HUES48 (cell line): ENCODE measurements at regions not wholly inside any gene's neighbourhood (a gene's known extent, or its start where the extent isn't known, plus 50 kb on each side); places are given as distances from the start of the nearest gene placed in this dataset.

ENCODE experiments used
- H3K27ac ChIP-seq: one replicate; pipeline ENCODE4 v1.7.0; 2013; ENCODE audit warnings: low read depth, low read length, inconsistent platforms
- H3K27me3 ChIP-seq: 2 replicates; pipeline ENCODE4 v1.6.1; 2013; ENCODE audit warnings: mild to moderate bottlenecking, low read length; ENCODE audit not compliant: control insufficient read depth, insufficient read depth
- H3K36me3 ChIP-seq: 2 replicates; pipeline ENCODE4 v1.6.1; 2013; ENCODE audit warnings: low read length; ENCODE audit not compliant: control insufficient read depth, insufficient read depth
- H3K4me1 ChIP-seq: 2 replicates; pipeline ENCODE4 v1.6.1; 2013; ENCODE audit warnings: mild to moderate bottlenecking, low read length; ENCODE audit not compliant: control insufficient read depth, insufficient read depth
- H3K4me3 ChIP-seq: 2 replicates; pipeline ENCODE4 v1.5.1; 2013; ENCODE audit warnings: mild to moderate bottlenecking, low read depth, low read length
- H3K9ac ChIP-seq: 2 replicates; pipeline ENCODE4 v1.6.1; 2013; ENCODE audit warnings: mild to moderate bottlenecking, low read depth, low read length, moderate library complexity
- H3K9me3 ChIP-seq: 2 replicates; pipeline ENCODE4 v1.6.1; 2013; ENCODE audit warnings: low read length; ENCODE audit not compliant: control insufficient read depth, insufficient read depth

GRCh38 chr12:116454076-116454475, 105.1 kb upstream of the MAP1LC3B2 start:
- no peak overlapping the region for H3K9ac ChIP-seq
- no peaks in the 10 kb centered on the region for H3K9me3 ChIP-seq
- H3K4me1 ChIP-seq = peaks cover 20% of the 10 kb centered on the region
- no peaks in the 10 kb centered on the region for H3K36me3 ChIP-seq
- H3K27me3 ChIP-seq = no peaks in the 10 kb centered on the region
- no peak overlapping the region for H3K4me3 ChIP-seq
- H3K27ac ChIP-seq = no peak overlapping the region

DNA sequence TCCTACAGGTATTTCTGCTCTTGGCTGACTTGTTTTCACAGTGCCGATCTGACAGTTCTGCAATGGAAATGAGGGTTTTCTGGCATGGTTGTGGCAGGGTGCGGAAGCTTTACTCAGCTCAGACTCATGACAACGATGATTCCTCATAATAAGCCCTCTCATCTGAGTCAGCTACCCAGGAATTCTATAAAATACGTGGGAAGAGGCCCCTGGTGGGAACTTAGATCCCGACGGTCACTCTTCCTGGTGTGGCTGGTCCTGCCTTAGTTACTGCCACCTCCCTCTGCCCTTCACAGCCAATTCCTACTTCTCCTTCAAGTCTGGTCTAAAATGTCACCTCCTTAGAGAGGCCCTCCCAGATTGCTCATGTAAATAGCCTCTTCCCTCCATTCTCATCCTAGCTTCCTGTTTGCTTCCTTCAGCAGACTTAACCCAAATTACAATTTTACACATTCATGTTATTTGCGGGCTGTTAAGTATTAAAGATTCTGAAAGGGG, 104.2 kb upstream of the MAP1LC3B2 start:
- no peaks in the 10 kb centered on the region for H3K27me3 ChIP-seq
- 0 out of 2 replicates have a peak overlapping the region, but pooled peaks have one; percentile 18 for H3K9ac ChIP-seq
- H3K4me3 ChIP-seq = no peak overlapping the region
- H3K27ac ChIP-seq = peak overlapping the region; percentile 59
- peaks cover 20% of the 10 kb centered on the region for H3K4me1 ChIP-seq
- H3K9me3 ChIP-seq = no peaks in the 10 kb centered on the region
- H3K36me3 ChIP-seq = no peaks in the 10 kb centered on the region

DNA sequence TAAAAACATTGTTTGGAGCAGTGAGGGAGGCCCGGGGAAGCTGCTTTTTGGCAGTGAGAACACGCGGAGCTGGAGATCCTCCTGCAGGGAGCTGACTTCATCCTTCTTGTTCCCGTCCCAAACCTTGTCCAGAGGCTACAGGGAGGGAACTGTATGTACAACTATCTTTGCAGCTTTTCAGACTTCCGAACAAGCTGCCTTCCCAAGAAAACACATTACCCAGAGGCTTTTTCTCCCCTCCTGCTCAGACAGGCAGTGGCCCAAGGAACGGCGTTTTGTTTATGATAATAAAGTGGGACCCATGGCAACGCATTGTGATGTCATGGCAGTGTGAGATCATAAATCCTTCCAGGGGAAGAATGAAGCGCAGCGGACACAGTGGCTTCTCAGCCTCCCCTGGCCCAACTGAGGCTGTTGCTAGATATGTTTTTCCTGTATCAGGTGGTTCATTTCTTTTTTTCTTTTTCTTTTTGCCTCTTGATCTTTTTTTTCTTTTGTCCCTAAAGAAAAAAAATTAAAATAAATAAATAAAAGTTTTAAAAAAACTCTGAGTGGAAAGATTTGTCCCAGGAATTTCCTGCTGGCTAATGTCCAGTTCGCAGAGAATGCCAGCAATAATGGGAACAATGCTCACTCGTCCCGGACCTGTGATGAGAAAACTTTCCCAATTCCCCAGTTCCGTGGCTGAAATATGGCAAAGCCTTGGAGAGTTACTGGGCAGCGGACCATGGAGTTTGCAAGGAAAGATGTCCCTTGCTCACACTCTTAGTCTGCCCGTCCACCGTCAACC, 103.4 kb upstream of the MAP1LC3B2 start:
- no peaks in the 10 kb centered on the region for H3K9me3 ChIP-seq
- H3K27ac ChIP-seq = peak overlapping the region; percentile 59
- no peaks in the 10 kb centered on the region for H3K36me3 ChIP-seq
- H3K27me3 ChIP-seq = no peaks in the 10 kb centered on the region
- 0 out of 2 replicates have a peak overlapping the region, but pooled peaks have one; percentile 18 for H3K9ac ChIP-seq
- H3K4me1 ChIP-seq = peaks cover 20% of the 10 kb centered on the region
- H3K4me3 ChIP-seq = no peak overlapping the region

GRCh38 chr12:116456330-116457082, 102.7 kb upstream of the MAP1LC3B2 start:
- H3K4me3 ChIP-seq = no peak overlapping the region
- H3K9ac ChIP-seq = 0 out of 2 replicates have a peak overlapping the region, but pooled peaks have one; percentile 26
- H3K36me3 ChIP-seq = no peaks in the 10 kb centered on the region
- H3K9me3 ChIP-seq = no peaks in the 10 kb centered on the region
- H3K27ac ChIP-seq = no peak overlapping the region
- peaks cover 20% of the 10 kb centered on the region for H3K4me1 ChIP-seq
- H3K27me3 ChIP-seq = no peaks in the 10 kb centered on the region

GRCh38 chr12:116458492-116458891, 100.7 kb upstream of the MAP1LC3B2 start:
- no peaks in the 10 kb centered on the region for H3K27me3 ChIP-seq
- H3K27ac ChIP-seq = no peak overlapping the region
- H3K4me3 ChIP-seq = no peak overlapping the region
- H3K9ac ChIP-seq = no peak overlapping the region
- H3K36me3 ChIP-seq = no peaks in the 10 kb centered on the region
- peaks cover 20% of the 10 kb centered on the region for H3K4me1 ChIP-seq
- H3K9me3 ChIP-seq = no peaks in the 10 kb centered on the region

DNA sequence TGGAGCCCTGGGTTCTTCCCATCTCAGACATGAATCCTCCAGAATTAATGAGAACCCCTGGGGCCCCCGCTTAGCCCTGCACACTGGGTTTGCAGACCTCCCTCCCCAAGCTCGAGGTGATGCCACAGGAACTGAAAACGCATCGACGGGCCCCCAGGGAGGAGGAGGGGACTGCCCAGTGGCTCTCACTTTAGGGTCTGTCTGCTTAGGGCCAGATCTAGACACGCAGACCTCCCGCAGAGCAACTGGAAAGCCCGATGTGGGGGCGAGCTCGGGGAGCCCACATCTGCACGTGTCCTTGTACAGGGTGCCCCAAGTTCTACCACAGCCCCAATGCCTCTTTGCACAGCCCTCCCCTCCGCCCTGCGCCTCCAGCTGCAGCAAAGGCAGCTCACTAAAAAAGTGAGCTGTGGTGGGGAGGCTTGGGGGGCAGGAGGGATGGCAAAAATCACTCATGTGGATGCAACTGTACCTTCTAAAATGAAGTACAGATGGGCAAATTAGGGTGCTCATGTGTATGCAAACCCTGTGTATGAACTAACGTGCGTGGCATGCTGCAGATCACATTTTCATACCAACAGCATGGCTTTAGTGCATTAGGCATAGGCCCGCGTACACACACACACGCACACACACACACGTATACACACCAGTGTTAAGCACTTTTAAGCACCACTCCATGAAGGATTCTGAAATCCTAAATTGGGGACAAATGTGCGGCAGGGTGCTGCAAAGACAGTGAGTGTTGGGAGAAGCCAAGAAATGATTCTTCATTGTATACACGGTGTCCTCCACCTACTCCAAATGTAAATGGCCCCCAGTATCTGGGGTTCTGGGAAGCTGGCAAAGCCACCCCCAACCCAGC, 99.9 kb upstream of the MAP1LC3B2 start:
- peaks cover 20% of the 10 kb centered on the region for H3K4me1 ChIP-seq

DNA sequence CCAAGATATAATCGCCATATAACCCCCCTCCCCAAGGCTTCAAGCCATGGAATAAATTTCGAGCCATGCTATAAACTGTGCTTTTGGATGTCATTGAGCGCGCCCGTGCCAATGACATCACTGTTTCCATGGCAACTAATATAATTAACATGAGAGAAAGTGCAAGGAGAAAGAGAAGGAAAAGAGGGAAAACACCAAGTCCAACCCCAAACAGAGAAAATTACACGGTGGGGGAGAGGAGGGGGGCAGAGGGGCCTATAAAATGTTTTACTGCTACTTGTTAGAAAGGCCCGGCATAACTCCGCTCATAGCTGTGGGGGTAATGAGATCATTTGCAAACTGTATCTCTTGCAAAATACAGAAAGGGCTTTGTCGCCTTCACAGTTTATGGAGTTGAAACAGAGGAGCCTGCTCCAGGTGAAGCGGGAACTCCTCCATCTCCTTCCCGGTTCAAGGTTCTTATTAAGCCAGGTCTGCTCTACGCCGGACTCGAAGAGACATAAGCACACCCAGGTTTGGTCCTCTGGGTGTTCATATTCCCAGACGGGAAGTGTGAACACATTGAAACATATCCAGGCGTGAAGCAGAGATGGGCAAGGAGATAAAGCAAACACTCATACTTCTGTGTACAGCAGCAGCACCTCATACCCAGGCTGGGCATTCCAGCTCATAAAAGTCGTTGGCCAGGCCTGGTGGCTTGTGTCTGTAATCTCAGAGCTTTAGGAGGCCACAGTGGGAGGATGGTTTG, 99.1 kb upstream of the MAP1LC3B2 start:
- Histone ChIP-seq H3K4me1 (peaks cover 15% of the 10 kb centered on the region), H3K9ac (no peak overlapping the region), H3K36me3 (no peaks in the 10 kb centered on the region), H3K27ac (no peak overlapping the region), H3K27me3 (no peaks in the 10 kb centered on the region), H3K4me3 (no peak overlapping the region), H3K9me3 (no peaks in the 10 kb centered on the region)

More for the DNA sequence above, 99.9 kb upstream of the MAP1LC3B2 start:
- H3K4me3 ChIP-seq = no peak overlapping the region
- H3K27me3 ChIP-seq = no peaks in the 10 kb centered on the region
- H3K9ac ChIP-seq = no peak overlapping the region
- H3K36me3 ChIP-seq = no peaks in the 10 kb centered on the region
- no peak overlapping the region for H3K27ac ChIP-seq
- H3K9me3 ChIP-seq = no peaks in the 10 kb centered on the region

DNA sequence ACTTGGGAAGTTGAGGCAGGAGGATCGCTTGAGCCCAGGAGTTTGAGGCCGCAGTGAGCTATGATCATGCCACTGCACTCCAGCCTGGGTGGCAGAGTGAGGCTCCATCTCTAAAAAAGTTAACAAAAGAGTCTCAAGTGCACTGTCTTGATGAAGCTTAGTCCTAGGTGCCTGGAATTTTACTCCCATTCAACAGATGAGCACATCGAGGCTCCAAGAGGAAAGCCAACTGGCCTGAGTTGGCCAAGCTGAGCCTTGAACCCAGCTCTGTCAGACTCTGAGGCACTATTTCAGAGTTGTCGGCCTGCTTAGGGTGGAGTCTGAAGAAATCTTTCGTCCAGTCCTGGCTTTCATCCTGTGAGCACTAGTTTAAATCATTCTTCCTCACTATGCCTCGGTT, 98.1 kb upstream of the MAP1LC3B2 start:
- no peaks in the 10 kb centered on the region for H3K9me3 ChIP-seq
- no peak overlapping the region for H3K4me3 ChIP-seq
- H3K9ac ChIP-seq = no peak overlapping the region

GRCh38 chr12:116463366-116463765, 95.8 kb upstream of the MAP1LC3B2 start:
- Histone ChIP-seq H3K4me3 (no peak overlapping the region), H3K36me3 (no peaks in the 10 kb centered on the region), H3K27ac (no peak overlapping the region), H3K9me3 (no peaks in the 10 kb centered on the region), H3K9ac (no peak overlapping the region), H3K27me3 (no peaks in the 10 kb centered on the region), H3K4me1 (no peaks in the 10 kb centered on the region)

More for the DNA sequence above, 98.1 kb upstream of the MAP1LC3B2 start:
- Histone ChIP-seq H3K4me1 (peaks cover 7% of the 10 kb centered on the region; the same call in 1 of the 2 replicates), H3K36me3 (no peaks in the 10 kb centered on the region), H3K27me3 (no peaks in the 10 kb centered on the region), H3K27ac (no peak overlapping the region)

DNA sequence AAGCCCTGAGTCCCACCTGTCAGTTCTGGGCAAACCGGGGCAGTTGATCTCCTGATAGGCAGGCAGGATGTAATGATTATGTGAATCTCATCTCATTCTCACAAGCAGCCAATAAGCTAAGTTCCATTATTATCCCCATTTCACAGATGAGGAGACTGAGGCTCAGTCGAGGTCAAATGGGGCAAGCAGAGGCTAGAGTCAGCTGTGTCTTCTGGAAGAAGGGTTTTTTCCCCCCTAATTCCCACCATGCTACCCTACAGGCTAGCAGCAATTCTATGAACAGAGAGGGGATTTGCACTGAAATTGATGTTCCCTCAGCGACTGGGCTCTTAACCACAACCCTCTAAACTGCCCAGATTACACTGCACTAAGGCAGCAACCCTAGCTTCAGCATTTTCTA, 93.8 kb upstream of the MAP1LC3B2 start:
- no peak overlapping the region for H3K27ac ChIP-seq
- H3K27me3 ChIP-seq = no peaks in the 10 kb centered on the region
- no peaks in the 10 kb centered on the region for H3K36me3 ChIP-seq
- no peaks in the 10 kb centered on the region for H3K9me3 ChIP-seq
- no peaks in the 10 kb centered on the region for H3K4me1 ChIP-seq
- H3K9ac ChIP-seq = no peak overlapping the region
- no peak overlapping the region for H3K4me3 ChIP-seq
